Gastrocnemius medialis (tissue), 4 donors: ENCODE measurements at regions not wholly inside any gene's neighbourhood (a gene's known extent, or its start where the extent isn't known, plus 50 kb on each side); places are given as distances from the start of the nearest gene placed in this dataset.

Experiments used
- ATAC-seq, 2 donors: fragments of 150-250 bp; one replicate each; pipeline ENCODE4 v1.9.1; 2016
- DNase-seq, 2 donors: peaks; one replicate each; pipeline ENCODE4 v3.0.0-alpha.2; 2019
- H3K27ac ChIP-seq, 4 donors: fragments of 200-600 bp; sonication (generic); 1 replicate in 1 of 4; 2 replicates in 3 of 4; pipeline ENCODE4 v1.5.1; 2016 to 2018; ENCODE audit warnings: mild to moderate bottlenecking in 2 of 4, moderate library complexity in 1 of 4
- H3K27me3 ChIP-seq, 3 donors: fragments of 200-600 bp; sonication (generic) in 2 of 3; 1 replicate in 1 of 3; 2 replicates in 2 of 3; pipeline versions ENCODE4 v1.5.1 to v1.6.0; 2016 to 2019; ENCODE audit warnings: mild to moderate bottlenecking in 1 of 3, moderate library complexity in 1 of 3
- H3K36me3 ChIP-seq, 2 donors: fragments of 200-600 bp; sonication (generic) in 1 of 2; one replicate each; pipeline ENCODE4 v1.5.1; 2017 to 2018
- H3K4me1 ChIP-seq, 2 donors: fragments of 200-600 bp; sonication (generic) in 1 of 2; one replicate each; pipeline ENCODE4 v1.5.1; 2016 to 2017; ENCODE audit warnings: mild to moderate bottlenecking in 2 of 2
- H3K4me3 ChIP-seq, 4 donors: fragments of 200-600 bp; sonication (generic) in 3 of 4; 1 replicate in 1 of 4; 2 replicates in 3 of 4; pipeline ENCODE4 v1.5.1; 2016 to 2019; ENCODE audit warnings: mild to moderate bottlenecking in 2 of 4
- H3K9me3 ChIP-seq, 3 donors: fragments of 200-600 bp; sonication (generic) in 2 of 3; 1 replicate in 1 of 3; 2 replicates in 2 of 3; pipeline ENCODE4 v1.5.1; 2016 to 2019
- POLR2A ChIP-seq, 2 donors: fragments of 450-650 bp; IDR thresholded peaks; one replicate each; pipeline ENCODE4 v1.6.1; 2017; ENCODE audit warnings: antibody characterized with exemption in 2 of 2, mild to moderate bottlenecking in 2 of 2, moderate library complexity in 2 of 2
- in situ Hi-C, 4 donors: fragments of 200-750 bp; cut with MboI; loops; one replicate each; pipeline versions ENCODE4 v1.15.0 to v1.8.0; 2017; ENCODE audit warnings: low sequenced_read_pairs in 4 of 4
- intact Hi-C: fragments of 100-400 bp; cut with DNase I; formaldehyde crosslinking; loops from one replicate; pipeline ENCODE4 v1.15.1; 2023; ENCODE audit warnings: low total_unique reads
- TF ChIP-seq, protein P1 (sequence below), 5 experiments: fragments of 450-650 bp in 3 of 5; fragments of 200-600 bp in 2 of 5; sonication (generic) in 2 of 5; IDR thresholded peaks in 4 of 5; conservative IDR thresholded peaks in 1 of 5; 1 replicate in 4 of 5; 2 replicates in 1 of 5; pipeline ENCODE4 v1.5.1; 2016 to 2019; ENCODE audit warnings: antibody characterized with exemption in 5 of 5, mild to moderate bottlenecking in 3 of 5, moderate library complexity in 3 of 5

DNA sequence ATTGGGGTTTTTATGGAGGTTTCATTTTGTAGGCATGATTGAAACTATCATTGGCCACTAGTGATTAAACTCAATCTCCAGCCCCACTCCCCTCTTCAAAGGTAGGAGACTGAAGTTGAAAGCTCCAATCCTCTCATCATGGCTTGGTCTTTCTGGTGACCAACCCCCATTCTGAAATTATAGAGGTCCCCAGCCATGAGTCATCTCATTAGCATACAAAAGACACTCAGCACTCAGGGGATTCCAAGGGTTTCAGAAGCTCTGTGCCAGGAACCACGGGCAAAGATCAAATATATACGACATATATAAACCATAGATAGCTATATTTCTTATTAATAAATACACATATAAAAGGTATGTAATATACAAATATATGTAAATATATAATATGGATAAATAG, 256.0 kb upstream of the POU3F3 start:
- no peak for TF ChIP-seq POLR2A (IDR thresholded peaks at IDR 0.05)
- TF ChIP-seq, protein P1, sequence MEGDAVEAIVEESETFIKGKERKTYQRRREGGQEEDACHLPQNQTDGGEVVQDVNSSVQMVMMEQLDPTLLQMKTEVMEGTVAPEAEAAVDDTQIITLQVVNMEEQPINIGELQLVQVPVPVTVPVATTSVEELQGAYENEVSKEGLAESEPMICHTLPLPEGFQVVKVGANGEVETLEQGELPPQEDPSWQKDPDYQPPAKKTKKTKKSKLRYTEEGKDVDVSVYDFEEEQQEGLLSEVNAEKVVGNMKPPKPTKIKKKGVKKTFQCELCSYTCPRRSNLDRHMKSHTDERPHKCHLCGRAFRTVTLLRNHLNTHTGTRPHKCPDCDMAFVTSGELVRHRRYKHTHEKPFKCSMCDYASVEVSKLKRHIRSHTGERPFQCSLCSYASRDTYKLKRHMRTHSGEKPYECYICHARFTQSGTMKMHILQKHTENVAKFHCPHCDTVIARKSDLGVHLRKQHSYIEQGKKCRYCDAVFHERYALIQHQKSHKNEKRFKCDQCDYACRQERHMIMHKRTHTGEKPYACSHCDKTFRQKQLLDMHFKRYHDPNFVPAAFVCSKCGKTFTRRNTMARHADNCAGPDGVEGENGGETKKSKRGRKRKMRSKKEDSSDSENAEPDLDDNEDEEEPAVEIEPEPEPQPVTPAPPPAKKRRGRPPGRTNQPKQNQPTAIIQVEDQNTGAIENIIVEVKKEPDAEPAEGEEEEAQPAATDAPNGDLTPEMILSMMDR (IDR thresholded peaks at IDR 0.05 in 4 of 5, conservative IDR thresholded peaks at IDR 0.05 in 1 of 5) = no peak
- DNase-seq (no peak), ATAC-seq (no peak)
- no peak overlapping the region for H3K4me3 ChIP-seq
- H3K4me1 ChIP-seq = no peaks in the 10 kb centered on the region
- no peaks in the 10 kb centered on the region for H3K9me3 ChIP-seq
- H3K27ac ChIP-seq = no peak overlapping the region
- no peaks in the 10 kb centered on the region for H3K27me3 ChIP-seq
- no peaks in the 10 kb centered on the region for H3K36me3 ChIP-seq
- intact Hi-C loops (no loop called here), in situ Hi-C loops (no loop called here)

DNA sequence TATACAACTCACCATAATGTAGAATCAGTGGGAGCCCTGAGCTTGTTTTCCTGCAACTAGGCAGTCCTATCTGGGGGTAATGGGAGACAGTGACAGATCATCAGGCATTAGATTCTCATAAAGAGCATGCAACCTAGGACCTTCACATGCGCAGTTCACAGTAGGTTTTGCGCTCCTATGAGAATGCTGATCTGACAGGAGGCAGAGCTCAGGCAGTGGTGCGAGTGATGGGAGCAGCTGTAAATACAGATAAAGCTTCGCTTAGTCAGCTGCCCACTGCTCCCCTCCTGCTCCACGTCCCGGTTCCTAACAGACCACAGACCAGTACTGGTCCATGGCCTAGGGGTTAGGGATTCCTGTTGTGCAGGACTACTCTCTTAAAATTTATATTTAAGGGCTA, 255.3 kb upstream of the POU3F3 start:
- in situ Hi-C loops (no loop called here), intact Hi-C loops (no loop called here)
- no peak for DNase-seq
- H3K27ac ChIP-seq = no peak overlapping the region
- ATAC-seq = no peak
- H3K4me1 ChIP-seq = no peaks in the 10 kb centered on the region
- TF ChIP-seq, protein P1 (IDR thresholded peaks at IDR 0.05 in 4 of 5, conservative IDR thresholded peaks at IDR 0.05 in 1 of 5) = no peak
- TF ChIP-seq POLR2A (IDR thresholded peaks at IDR 0.05) = no peak
- H3K27me3 ChIP-seq = no peaks in the 10 kb centered on the region
- H3K4me3 ChIP-seq = no peak overlapping the region
- H3K36me3 ChIP-seq = no peaks in the 10 kb centered on the region
- no peaks in the 10 kb centered on the region for H3K9me3 ChIP-seq

DNA sequence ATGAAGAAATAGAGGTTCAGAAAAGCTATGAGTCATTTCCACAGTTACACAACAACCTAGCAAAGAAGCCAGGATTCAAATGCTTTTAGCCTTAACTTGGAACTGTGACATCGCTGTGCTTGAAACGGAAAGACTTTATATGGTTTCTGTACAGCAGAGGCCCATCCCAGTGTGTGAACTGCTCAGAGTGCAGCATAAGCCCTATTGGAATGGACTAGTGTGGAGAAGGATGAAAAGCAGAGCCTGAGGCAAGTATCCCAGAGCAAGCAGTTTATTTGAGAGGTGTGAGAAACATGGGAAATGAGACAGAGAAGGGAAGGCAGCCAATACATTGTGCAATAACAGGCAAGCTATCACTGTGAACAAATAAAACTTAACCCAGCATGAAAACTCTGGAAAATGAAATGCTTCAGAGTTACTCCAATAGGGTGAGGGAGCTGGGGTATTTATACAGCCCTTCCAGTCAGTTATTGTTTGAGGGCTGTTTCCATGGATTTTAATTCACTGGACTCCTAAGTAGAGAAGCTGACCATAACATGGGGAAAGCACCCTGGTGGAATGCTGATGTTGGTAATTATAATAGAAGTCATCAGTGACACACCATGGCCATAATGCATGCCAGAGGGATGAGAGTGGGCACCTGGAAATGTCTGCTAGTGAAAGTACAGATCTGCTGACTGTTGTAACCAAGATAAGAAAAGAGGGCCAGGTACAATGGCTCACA, 254.0 kb upstream of the POU3F3 start:
- in situ Hi-C loops (no loop called here), intact Hi-C loops (no loop called here)
- ATAC-seq (peak; percentile 33 to 36), DNase-seq (no peak)
- Histone ChIP-seq H3K9me3 (no peaks in the 10 kb centered on the region), H3K27me3 (no peaks in the 10 kb centered on the region), H3K4me1 (no peaks in the 10 kb centered on the region), H3K36me3 (no peaks in the 10 kb centered on the region), H3K4me3 (no peak overlapping the region), H3K27ac (no peak overlapping the region)
- TF ChIP-seq, protein P1 (IDR thresholded peaks at IDR 0.05 in 4 of 5, conservative IDR thresholded peaks at IDR 0.05 in 1 of 5) = no peak
- TF ChIP-seq POLR2A (IDR thresholded peaks at IDR 0.05) = no peak

DNA sequence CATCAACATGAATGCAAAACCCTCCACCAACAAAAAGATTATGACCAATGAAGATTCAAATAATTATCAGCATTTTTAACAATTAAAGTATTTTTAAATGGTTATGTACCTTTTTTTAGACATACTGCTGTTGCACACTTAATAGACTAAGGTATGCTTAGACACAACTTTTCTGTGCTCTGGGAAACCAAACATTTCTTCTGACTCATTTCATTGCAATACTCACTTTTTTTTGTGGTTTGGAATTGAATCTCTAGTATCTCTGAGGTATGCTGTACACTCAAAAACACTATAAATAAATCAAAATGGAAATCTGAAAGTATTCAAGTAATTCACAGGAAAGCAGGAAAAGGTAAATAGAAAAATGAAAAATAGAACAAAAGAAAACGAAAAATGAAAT, 247.9 kb upstream of the POU3F3 start:
- no peaks in the 10 kb centered on the region for H3K9me3 ChIP-seq
- TF ChIP-seq, protein P1 (IDR thresholded peaks at IDR 0.05 in 4 of 5, conservative IDR thresholded peaks at IDR 0.05 in 1 of 5) = no peak
- no peak for TF ChIP-seq POLR2A (IDR thresholded peaks at IDR 0.05)
- ATAC-seq = no peak

DNA sequence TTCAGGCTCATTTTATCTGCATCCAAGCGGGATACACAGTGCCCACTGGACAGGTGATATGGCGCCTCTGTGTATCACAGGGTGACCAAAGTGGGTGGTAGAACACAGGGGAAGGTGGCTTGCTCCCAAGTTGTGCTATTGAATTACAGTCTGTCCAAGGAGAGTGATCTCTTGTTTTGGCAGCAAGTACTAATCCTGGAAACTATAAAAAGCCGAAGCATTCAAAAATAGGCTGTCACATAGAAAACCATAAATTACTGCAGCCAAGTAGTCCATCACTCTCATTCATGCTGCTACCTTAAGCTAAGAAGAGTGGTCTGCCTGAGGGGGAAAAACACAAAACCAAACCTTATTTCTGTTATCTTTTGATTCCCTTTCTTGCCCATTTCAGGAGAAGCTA, 237.1 kb upstream of the POU3F3 start:
- H3K36me3 ChIP-seq = no peaks in the 10 kb centered on the region
- no peaks in the 10 kb centered on the region for H3K27me3 ChIP-seq
- intact Hi-C loops (no loop called here), in situ Hi-C loops (no loop called here)
- H3K27ac ChIP-seq = no peak overlapping the region
- TF ChIP-seq POLR2A (IDR thresholded peaks at IDR 0.05) = no peak
- TF ChIP-seq, protein P1 (IDR thresholded peaks at IDR 0.05 in 4 of 5, conservative IDR thresholded peaks at IDR 0.05 in 1 of 5) = no peak
- no peak overlapping the region for H3K4me3 ChIP-seq
- ATAC-seq (no peak), DNase-seq (no peak)
- H3K9me3 ChIP-seq = no peaks in the 10 kb centered on the region
- H3K4me1 ChIP-seq = peaks cover 0 to 8% of the 10 kb centered on the region in 2 donors

More for the DNA sequence above, 247.9 kb upstream of the POU3F3 start:
- in situ Hi-C loops (no loop called here), intact Hi-C loops (no loop called here)
- Histone ChIP-seq H3K36me3 (no peaks in the 10 kb centered on the region), H3K4me3 (no peak overlapping the region), H3K4me1 (no peaks in the 10 kb centered on the region), H3K27ac (no peak overlapping the region), H3K27me3 (no peaks in the 10 kb centered on the region)
- no peak for DNase-seq
